Cerebellar nuclear complex (tissue), 1 donor: ENCODE measurements at regions not wholly inside any gene's neighbourhood (a gene's known extent, or its start where the extent isn't known, plus 50 kb on each side); places are given as distances from the start of the nearest gene placed in this dataset.
"Not testable (repeated sequence)": the region's sequence is repeated elsewhere in the genome, so short reads cannot be mapped to it uniquely, and the experiment has no call there.

Source experiments
- DNase-seq, 2 experiments: peaks; one replicate each; lab custom pipeline; 2025; lab: John Stamatoyannopoulos, UW

DNA sequence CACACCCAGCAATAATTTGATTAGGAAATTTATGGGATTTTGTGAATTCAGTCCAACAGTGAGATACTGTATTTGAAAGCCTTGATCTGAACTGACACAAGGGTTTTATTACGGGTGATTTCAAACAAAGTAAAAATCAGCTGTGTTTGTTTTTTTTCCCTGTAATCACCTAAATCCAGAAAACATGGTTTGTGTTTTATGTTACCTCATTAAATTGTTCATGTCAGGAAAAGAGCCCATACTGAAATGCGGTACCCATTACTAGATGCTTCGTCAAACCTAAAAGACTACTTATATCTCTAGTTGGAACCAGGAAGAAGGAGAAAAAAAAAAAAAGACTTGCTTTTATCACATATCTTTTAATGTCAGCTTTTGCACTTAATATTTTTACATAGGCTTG, 811.9 kb upstream of the RGS18 start:
- no peak for DNase-seq

GRCh38 chr1:191348328-191348727, 809.9 kb upstream of the RGS18 start:
- DNase-seq, result no peak

GRCh38 chr1:191350938-191351337, 807.3 kb upstream of the RGS18 start:
- no peak for DNase-seq

- DNase-seq, result no peak
Measured at GRCh38 chr1:191358724-191359123, 799.5 kb upstream of the RGS18 start.

- no peak for DNase-seq
Measured at GRCh38 chr1:191366686-191367085, 791.6 kb upstream of the RGS18 start.

DNA sequence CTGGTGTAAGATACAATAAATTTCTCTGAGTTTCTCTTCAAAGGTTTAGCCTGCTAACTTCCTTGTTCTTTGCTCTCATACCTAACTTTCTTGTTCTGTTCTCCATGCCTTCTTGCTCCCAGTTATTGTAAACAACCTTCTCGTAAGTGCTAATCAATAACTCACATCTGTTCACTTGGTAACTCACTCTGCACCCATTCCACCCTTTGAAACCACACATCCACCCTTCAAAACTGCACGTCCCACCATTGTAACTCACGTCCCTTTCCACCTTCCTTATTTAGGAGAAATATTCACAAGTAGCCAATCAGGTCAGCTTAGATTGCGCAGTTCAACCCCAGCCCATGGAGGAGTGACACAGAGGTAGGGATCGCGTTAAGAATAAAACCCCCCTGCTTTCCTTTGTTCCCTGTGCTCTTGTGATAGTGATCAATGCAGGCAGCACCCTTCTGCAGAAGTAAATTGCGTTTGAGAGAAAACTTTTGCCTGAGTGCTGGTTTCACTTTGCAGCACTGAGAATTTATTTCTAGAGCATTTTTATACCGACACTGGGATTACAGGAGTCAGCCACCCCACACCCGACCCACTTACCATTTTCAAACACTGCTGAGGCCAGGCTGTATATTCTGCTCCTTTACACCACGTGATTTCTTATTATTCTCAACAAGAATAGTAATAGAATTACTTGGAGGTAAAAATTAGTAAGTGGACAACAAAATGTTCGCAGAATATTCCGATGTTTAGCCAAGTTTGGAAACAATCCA, 789.2 kb upstream of the RGS18 start:
- no peak for DNase-seq

GRCh38 chr1:191371626-191372025, 786.6 kb upstream of the RGS18 start:
- no peak for DNase-seq

DNA sequence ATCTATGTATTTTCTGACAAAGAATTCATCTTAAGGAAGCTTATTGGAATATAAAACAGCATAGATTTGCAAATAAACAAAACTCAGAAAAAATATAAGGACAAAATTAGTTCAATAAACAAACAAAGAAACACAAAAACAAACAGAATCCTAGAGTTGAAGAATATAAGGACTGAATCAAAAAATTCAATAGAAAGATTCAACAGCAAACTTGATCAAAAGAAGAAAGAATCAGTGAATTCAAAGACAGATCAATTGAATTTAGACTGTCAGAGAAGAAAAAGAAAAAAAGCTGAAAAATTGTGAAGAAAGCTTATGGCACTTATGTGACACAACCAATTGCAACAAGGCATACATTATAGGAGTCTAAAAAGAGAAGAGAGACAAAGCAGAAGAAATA, 770.0 kb upstream of the RGS18 start:
- DNase-seq, result no peak

DNA sequence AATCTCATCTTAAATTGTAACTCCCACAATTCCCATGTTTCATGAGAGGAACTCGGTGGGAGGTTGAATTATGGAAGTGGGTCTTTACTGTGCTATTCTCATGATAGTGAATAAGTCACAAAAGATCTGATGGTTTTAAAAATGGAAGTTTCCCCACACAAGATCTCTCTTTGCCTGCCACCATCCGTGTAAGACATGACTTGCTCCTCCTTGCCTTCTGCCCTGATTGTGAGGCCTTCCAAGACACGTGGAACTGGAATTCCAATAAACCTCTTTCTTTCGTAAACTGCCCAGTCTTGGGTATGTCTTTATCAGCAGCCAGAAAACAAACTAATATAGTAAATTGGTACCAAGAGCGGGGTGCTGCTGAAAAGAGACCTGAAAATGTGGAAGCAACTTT, 761.6 kb upstream of the RGS18 start:
- DNase-seq, result no peak

DNA sequence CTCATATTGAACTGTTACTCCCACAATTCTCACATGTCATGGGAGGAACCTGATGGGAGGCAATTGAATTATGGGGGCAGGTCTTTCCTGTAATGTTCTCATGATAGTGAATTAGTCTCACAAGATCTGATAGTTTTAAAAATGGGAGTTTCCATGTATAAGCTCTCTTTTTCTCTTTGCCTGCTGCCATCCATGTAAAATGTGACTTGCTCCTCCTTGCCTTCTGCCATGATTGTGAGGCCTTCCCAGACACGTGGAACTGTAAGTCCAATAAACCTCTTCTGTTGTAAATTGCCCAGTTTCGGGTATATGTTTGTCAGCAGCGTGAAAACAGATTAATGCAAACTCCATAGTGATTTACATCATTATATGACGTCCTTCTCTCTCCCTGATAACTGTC, 759.7 kb upstream of the RGS18 start:
- no peak for DNase-seq

DNA sequence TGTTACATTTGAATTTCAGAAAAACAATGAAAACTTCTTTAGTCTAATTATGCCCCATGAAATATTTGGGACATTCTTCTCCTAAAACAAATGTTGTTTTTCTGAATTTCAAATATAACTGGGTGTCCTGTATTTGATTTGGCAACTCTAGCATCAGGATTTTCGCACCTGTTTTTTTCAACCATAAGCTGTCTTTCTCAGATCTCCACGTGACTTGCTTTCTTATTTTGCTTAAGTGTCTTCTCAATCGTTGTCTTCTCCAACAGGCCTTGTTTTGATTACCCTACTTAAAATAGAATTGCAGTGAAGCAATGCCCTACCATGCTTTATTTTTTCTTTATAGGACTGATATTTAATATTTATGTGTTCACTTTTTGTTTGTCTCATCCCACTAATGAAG, 752.8 kb upstream of the RGS18 start:
- DNase-seq, result no peak

- no peak for DNase-seq
Measured at GRCh38 chr1:191414981-191415640, 743.2 kb upstream of the RGS18 start.

- DNase-seq, result no peak
Measured at GRCh38 chr1:191419842-191420241, 738.4 kb upstream of the RGS18 start.

DNA sequence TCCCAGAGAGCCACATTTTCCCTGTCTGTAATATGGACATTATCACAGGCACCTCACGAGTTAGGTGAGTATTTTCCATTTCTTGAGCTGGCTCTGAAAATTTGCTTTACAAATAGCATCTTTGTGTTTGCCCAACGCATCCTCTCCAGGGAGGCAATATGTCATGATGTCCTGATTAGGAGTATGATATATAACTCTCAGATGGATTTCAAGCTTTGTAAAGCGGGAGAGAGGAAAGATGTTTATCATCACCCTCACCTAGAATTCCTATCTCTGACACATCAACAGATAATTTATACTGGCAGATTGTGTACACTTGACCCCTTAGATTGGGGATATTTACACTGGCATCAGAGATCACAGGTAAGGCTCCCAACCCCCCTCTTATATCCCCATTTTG, 730.7 kb upstream of the RGS18 start:
- no peak for DNase-seq

GRCh38 chr1:191432817-191433216, 725.4 kb upstream of the RGS18 start:
- no peak for DNase-seq

DNA sequence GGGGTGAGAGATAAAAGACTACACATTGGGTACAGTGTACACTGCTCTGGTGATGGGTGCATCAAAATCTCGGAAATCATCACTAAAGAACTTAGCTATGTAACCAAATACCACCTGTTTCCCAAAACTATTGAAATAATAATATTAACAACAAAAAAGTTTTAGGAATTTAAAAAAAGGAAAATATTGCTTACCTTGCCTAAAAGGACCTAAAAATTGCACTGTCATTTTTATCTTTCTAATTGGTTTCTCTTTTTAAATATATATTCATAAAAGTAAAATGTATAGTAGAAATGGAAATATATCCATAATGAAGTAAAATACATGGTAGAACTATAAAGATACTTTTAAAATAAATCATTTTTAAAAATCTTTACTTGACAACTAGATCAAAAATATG, 719.3 kb upstream of the RGS18 start:
- no peak for DNase-seq

GRCh38 chr1:191448279-191448678, 710.0 kb upstream of the RGS18 start:
- DNase-seq, result not testable (repeated sequence)

DNA sequence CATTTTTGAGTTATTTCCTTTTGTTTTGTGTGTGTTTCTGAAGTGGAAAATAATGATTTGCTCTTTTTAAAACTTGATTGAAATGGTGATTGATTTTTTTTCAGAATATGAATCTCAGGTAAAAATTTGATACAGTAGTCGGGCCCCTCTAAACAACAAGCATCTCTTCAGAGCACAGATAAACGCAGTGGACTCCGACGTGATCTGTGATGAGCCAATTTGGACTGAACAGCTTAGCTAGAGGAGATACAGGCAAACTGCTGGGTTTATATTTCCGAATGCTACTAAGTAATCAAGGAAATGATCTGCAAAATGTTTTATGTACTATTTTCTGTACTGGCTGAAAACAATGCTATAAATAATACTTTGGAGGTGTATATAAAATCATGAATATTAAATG, 705.7 kb upstream of the RGS18 start:
- DNase-seq, result no peak

GRCh38 chr1:191453487-191453886, 704.8 kb upstream of the RGS18 start:
- DNase-seq, result no peak

DNA sequence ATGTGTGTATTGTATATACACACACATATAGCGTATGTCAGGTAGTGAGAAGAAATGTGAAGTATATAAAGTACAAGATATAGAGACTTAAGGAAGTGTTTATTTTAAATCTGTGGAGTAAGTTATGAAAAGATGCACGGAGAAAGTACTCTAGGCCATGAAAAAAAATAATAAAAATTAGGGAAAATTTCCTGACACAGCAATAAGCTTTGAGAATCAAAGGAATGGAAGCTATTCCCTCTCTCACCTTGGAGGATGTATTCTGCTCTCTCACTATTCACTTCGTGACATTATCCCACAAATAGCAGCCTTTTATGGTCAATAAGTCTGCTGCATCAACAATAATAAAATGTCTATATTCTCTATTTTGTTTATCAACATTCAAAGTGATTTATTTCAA, 700.4 kb upstream of the RGS18 start:
- DNase-seq, result no peak

DNA sequence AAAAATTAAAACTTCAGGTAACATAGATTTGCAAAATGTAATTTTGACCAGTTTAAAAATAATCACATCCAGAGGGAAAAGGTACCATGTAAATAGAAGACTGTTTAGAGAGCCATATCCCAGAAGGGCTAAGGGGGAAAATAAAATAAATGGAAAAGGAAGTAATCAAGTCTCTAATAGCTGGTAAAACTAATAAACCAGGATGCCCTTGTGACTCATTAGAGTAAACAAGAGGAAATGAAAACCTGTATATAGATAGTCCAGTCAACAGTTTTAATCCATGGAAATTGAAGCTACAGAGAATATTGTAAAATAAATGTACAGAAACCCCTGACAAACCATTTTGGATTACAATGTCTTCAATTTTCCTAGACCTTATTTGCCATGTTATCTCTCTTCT, 698.0 kb upstream of the RGS18 start:
- no peak for DNase-seq

GRCh38 chr1:191483988-191484387, 674.3 kb upstream of the RGS18 start:
- no peak for DNase-seq

DNA sequence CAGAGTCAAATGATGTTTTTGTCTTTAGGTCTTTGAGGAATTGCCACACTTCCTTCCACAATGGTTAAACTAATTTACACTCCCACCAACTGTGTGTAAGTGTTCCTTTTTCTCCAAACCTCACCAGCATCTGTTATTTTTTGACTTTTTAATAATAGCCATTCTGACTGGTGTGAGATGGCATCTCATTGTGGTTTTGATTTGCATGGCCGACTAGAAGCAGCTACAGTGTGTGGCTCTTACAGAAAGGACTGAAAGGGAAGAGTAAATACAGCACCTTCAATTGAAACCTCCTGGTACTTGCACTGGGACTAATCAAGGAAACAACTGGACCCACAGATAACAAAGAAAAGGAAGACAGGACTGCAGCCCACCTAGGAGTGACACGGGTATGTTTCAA, 668.0 kb upstream of the RGS18 start:
- DNase-seq, result no peak

GRCh38 chr1:191495040-191495439, 663.2 kb upstream of the RGS18 start:
- DNase-seq, result no peak
